Thyroid gland (tissue), 4 donors: ENCODE measurements at regions not wholly inside any gene's neighbourhood (a gene's known extent, or its start where the extent isn't known, plus 50 kb on each side); places are given as distances from the start of the nearest gene placed in this dataset.

Source experiments
- DNase-seq, 2 donors: peaks; one replicate each; pipeline ENCODE4 v3.0.0-alpha.2; 2019
- H3K27ac ChIP-seq, 3 donors: fragments of 200-600 bp; sonication (generic); 1 replicate in 2 of 3; 2 replicates in 1 of 3; pipeline ENCODE4 v1.5.1; 2016 to 2019; ENCODE audit warnings: mild to moderate bottlenecking in 1 of 3, moderate library complexity in 1 of 3
- H3K27me3 ChIP-seq: fragments of 200-600 bp; sonication (generic); one replicate; pipeline ENCODE4 v1.5.1; 2019
- H3K36me3 ChIP-seq, 2 donors: fragments of 200-600 bp; sonication (generic); one replicate each; pipeline ENCODE4 v1.5.1; 2016 to 2019
- H3K4me1 ChIP-seq, 2 donors: fragments of 200-600 bp; sonication (generic); one replicate each; pipeline ENCODE4 v1.5.1; 2017 to 2019
- H3K4me3 ChIP-seq, 3 donors: fragments of 200-600 bp; sonication (generic); replicated peaks in 1 of 3; 1 replicate in 2 of 3; 2 replicates in 1 of 3; pipeline ENCODE4 v1.5.1; 2016; ENCODE audit warnings: mild to moderate bottlenecking in 1 of 3
- H3K9me3 ChIP-seq: fragments of 200-600 bp; sonication (generic); one replicate; pipeline ENCODE4 v1.5.1; 2017
- POLR2A ChIP-seq, 2 donors: fragments of 450-650 bp; IDR thresholded peaks; one replicate each; pipeline ENCODE4 v1.6.1; 2017; ENCODE audit warnings: antibody characterized with exemption in 2 of 2, mild to moderate bottlenecking in 2 of 2, moderate library complexity in 1 of 2
- WGBS, 2 donors: methylation state at CpG; one replicate each; pipeline ENCODE4 v1.1.5; 2017; 5-methylcytosine and 5-hydroxymethylcytosine counted together
- intact Hi-C: fragments of 100-400 bp; cut with DNase I; formaldehyde crosslinking; loops from one replicate; pipeline ENCODE4 v1.15.1; 2023
- TF ChIP-seq, protein P1 (sequence below), 6 experiments: fragments of 200-600 bp in 3 of 6; fragments of 450-650 bp in 3 of 6; sonication (generic) in 3 of 6; IDR thresholded peaks; one replicate each; pipeline ENCODE4 v1.5.1; 2016 to 2019; ENCODE audit warnings: antibody characterized with exemption in 6 of 6, mild to moderate bottlenecking in 2 of 6, inconsistent platforms in 1 of 6, moderate library complexity in 1 of 6

DNA sequence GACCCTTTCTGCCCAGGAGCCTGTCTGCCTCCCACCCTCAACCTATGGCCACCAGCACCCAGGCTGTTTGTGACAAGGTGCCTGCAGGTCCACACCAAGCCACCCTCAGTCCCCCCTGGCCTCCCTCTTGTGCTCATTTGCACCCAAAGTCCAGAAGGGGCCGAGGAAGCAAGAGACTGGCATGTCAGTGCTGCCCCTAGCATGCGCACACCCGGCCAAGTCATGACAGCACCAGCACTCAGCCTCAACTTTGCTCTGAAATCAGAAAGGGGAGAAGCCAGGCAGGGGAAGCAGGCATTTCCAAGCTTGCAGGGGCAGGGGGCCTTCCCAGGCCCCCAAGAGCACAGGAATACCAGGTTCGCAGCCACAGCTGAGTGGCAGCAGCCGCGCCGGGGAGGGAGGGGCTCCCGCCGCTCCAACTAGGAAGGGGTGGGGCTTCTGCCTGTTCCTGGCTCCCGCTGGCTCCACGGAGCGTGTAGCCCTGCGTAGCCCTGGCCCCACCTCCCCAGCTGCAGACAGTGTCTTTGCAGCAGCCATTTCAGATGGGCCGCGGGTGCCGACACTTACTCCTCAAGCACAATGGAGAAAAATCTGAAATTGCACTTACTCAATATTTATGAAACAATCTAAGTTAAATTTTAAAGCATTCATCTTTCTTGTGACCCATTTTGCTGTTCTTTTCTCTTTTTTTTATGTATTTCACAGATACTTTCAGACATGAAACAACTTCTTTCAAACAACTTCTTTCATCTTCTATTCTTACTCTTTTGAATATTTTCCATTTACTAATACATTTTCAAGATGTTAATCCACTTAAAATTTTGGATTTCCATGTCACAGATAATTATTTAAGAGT is 54.9 kb upstream of the ABCB5 start:
- TF ChIP-seq, protein P1, sequence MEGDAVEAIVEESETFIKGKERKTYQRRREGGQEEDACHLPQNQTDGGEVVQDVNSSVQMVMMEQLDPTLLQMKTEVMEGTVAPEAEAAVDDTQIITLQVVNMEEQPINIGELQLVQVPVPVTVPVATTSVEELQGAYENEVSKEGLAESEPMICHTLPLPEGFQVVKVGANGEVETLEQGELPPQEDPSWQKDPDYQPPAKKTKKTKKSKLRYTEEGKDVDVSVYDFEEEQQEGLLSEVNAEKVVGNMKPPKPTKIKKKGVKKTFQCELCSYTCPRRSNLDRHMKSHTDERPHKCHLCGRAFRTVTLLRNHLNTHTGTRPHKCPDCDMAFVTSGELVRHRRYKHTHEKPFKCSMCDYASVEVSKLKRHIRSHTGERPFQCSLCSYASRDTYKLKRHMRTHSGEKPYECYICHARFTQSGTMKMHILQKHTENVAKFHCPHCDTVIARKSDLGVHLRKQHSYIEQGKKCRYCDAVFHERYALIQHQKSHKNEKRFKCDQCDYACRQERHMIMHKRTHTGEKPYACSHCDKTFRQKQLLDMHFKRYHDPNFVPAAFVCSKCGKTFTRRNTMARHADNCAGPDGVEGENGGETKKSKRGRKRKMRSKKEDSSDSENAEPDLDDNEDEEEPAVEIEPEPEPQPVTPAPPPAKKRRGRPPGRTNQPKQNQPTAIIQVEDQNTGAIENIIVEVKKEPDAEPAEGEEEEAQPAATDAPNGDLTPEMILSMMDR (IDR thresholded peaks at IDR 0.05): no peak
- no peak for TF ChIP-seq POLR2A (IDR thresholded peaks at IDR 0.05)
- 88 to 93% methylated on average over 13 to 16 of the region's 16 CpGs for WGBS, 2 donors
- intact Hi-C loops: no loop called here

DNA sequence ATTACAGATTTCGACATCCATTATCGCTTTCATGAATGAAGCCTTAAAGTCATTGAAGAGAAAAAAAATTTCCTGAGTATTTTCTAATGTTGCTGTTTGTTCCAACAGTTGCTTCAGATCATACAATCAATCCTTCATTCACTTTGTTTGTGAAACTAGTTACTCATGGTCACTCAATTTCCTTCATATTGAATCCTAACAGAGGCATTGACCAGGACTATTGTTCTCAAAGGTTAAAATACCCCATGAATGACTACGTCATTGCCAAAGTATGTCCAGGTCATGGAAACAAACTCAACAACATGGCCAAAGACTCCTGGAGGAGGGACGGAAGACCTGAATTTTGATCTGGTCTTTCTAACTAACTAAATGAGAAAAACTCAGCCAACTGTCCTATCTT is 54.0 kb upstream of the ABCB5 start:
- H3K27me3 ChIP-seq: no peaks in the 10 kb centered on the region
- no peaks in the 10 kb centered on the region for H3K9me3 ChIP-seq
- H3K4me1 ChIP-seq: no peaks in the 10 kb centered on the region
- no peak for DNase-seq
- 86 to 88% methylated on average over 4 of the region's 4 CpGs for WGBS, 2 donors
- no peaks in the 10 kb centered on the region for H3K36me3 ChIP-seq
- intact Hi-C loops: no loop called here
- H3K4me3 ChIP-seq: no peak overlapping the region
- no peak overlapping the region for H3K27ac ChIP-seq
- TF ChIP-seq, protein P1 (IDR thresholded peaks at IDR 0.05): no peak
- no peak for TF ChIP-seq POLR2A (IDR thresholded peaks at IDR 0.05)

More for the DNA sequence above, 54.9 kb upstream of the ABCB5 start:
- Histone ChIP-seq H3K4me3 (no peak overlapping the region), H3K27ac (no peak overlapping the region), H3K27me3 (no peaks in the 10 kb centered on the region), H3K4me1 (no peaks in the 10 kb centered on the region), H3K9me3 (no peaks in the 10 kb centered on the region), H3K36me3 (no peaks in the 10 kb centered on the region)
- no peak for DNase-seq

DNA sequence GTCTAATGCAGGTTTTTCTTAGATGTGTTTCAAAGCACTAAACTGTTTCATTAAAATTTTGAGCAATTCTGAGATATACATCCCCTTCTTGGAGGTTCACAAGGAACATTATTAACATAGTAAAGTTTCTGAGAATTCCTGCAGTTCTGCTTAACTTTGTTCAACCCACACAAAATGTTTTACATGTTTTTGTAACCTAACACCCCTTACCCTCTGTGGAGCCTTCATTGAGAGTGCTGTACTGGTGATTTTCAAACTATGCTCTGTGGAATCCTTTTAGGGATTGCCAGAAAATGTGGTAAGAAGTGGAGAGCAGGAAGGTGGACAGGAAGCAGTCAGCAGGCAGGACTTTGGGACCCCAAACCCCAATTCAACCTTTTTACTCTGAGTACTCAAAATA is 53.6 kb upstream of the ABCB5 start:
- H3K27me3 ChIP-seq: no peaks in the 10 kb centered on the region
- intact Hi-C loops: no loop called here
- no peak overlapping the region for H3K27ac ChIP-seq
- no peak for DNase-seq
- H3K36me3 ChIP-seq: no peaks in the 10 kb centered on the region
- no peak overlapping the region for H3K4me3 ChIP-seq
- TF ChIP-seq POLR2A (IDR thresholded peaks at IDR 0.05): no peak
- TF ChIP-seq, protein P1 (IDR thresholded peaks at IDR 0.05): no peak
- H3K9me3 ChIP-seq: no peaks in the 10 kb centered on the region
- no peaks in the 10 kb centered on the region for H3K4me1 ChIP-seq

DNA sequence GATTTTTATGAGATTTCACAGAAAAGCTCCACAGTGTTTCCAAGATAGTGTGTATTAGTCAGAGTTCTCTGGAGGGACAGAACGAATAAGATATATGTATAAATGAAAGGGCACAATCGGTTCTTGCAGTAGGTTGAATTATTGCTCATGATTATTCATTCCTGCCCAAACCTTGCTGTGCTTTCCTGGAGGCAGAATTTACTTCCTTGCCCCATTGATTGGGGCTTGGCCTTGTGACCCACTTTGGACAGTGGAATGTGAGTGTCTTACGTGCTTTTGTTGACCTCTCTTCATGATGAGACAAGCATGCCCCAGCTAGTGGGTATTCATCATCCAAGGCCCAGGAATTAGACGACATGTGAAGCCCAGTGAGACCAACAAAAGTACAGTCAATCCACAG is 53.0 kb upstream of the ABCB5 start:
- 70 to 75% methylated on average over 4 of the region's 4 CpGs for WGBS, 2 donors
- intact Hi-C loops: no loop called here
- DNase-seq: no peak

More for the DNA sequence above, 53.0 kb upstream of the ABCB5 start:
- Histone ChIP-seq H3K36me3 (no peaks in the 10 kb centered on the region), H3K9me3 (no peaks in the 10 kb centered on the region), H3K27me3 (no peaks in the 10 kb centered on the region), H3K27ac (no peak overlapping the region), H3K4me1 (no peaks in the 10 kb centered on the region), H3K4me3 (no peak overlapping the region)
- TF ChIP-seq POLR2A (IDR thresholded peaks at IDR 0.05): no peak
- TF ChIP-seq, protein P1 (IDR thresholded peaks at IDR 0.05): no peak
